ENCODE measurements at regions not wholly inside any gene's neighbourhood (a gene's known extent, or its start where the extent isn't known, plus 50 kb on each side); places are given as distances from the start of the nearest gene placed in this dataset.
A peak's percentile ranks its signal among the peaks of the same experiment; 100 is the strongest.

GRCh38 chr6:54053881-54054391 lies 57.3 kb upstream of the MLIP start:
- Histone ChIP-seq H3K4me3 (replicated peaks in 1 of 2; ENCODE audit: low read depth in 1 of 2, low read length in 2 of 2) (peak overlapping the region in 1 of 2 experiments; percentile 28; a peak in 1 of 4 replicates), H2AFZ (ENCODE audit: low read depth, low read length, poor library complexity, severe bottlenecking) (peak overlapping the region; percentile 36), H3K79me2 (ENCODE audit: insufficient read depth, low read length) (no peaks in the 10 kb centered on the region), H3K9me3 (ENCODE audit: control insufficient read depth in 1 of 2, insufficient read depth in 1 of 2, low read depth in 1 of 2, low read length in 2 of 2) (no peaks in the 10 kb centered on the region), H3K4me2 (ENCODE audit: low read length) (peak overlapping the region; percentile 68), H3K27me3 (ENCODE audit: insufficient read depth, low read length) (no peaks in the 10 kb centered on the region), H3K27ac (ENCODE audit: low read depth, low read length) (no peak overlapping the region), H3K4me1 (ENCODE audit: control insufficient read depth in 1 of 2, insufficient read depth in 2 of 2, low read length in 2 of 2) (peaks cover 5 to 14% of the 10 kb centered on the region in 2 experiments; a peak in 3 of 4 replicates), H3K36me3 (ENCODE audit: control insufficient read depth in 1 of 2, insufficient read depth in 2 of 2, low read length in 2 of 2) (no peaks in the 10 kb centered on the region), H3K9me2 (ENCODE audit: insufficient read depth) (no peaks in the 10 kb centered on the region), H3K9ac (ENCODE audit: low read length) (no peak overlapping the region), H4K20me1 (ENCODE audit: insufficient read depth) (no peaks in the 10 kb centered on the region)
- ATAC-seq (peak; percentile 84), DNase-seq (ENCODE audit: low read depth, low spot score) (peak; percentile 48)
- intact Hi-C loops (cut with micrococcal nuclease) = no loop called here
- BruUV-seq (replicated peaks) = no TSS peak
- ChIA-PET RAD21 (ENCODE audit: low non-redundant PET in 1 of 2, low total read pairs in 2 of 2, uncharacterized antibody in 2 of 2, unreplicated experiment in 2 of 2) (interaction anchor here in 1 of 2 experiments (0.7 kb wide), 1 partner anchor 857 kb away, joined by 3 read pairs; no protein-coding TSS in a partner anchor), POLR2A (no interaction called here), CTCF (no interaction called here)
- 0 out of 2 replicates have a peak, but pooled peaks have one; percentile 19 for TF ChIP-seq SIN3A (IDR thresholded peaks at IDR 0.05; ENCODE audit: low read depth)
- no peak for TF ChIP-seq REST (IDR thresholded peaks at IDR 0.05; ENCODE audit: low read depth)
- peak; percentile 49 for TF ChIP-seq CEBPB (IDR thresholded peaks at IDR 0.05; ENCODE audit: low read depth)
- TF ChIP-seq RAD21 (IDR thresholded peaks at IDR 0.05; ENCODE audit: low read depth) = 0 out of 2 replicates have a peak, but pooled peaks have one; percentile 16
- no peak for TF ChIP-seq ZBTB33 (IDR thresholded peaks at IDR 0.05; ENCODE audit: extremely low read depth, insufficient replicate concordance, low read length)
- TF ChIP-seq YY1 (IDR thresholded peaks at IDR 0.05; ENCODE audit: extremely low read depth, insufficient replicate concordance, low read depth, low read length) = no peak
- no peak for TF ChIP-seq POLR2A (IDR thresholded peaks at IDR 0.05; ENCODE audit: borderline replicate concordance, extremely low read depth, insufficient read depth, insufficient read length)
- TF ChIP-seq MAX (IDR thresholded peaks at IDR 0.05) = no peak
- peak; percentile 56; the same call in 1 of the 2 replicates for TF ChIP-seq FOSL1 (IDR thresholded peaks at IDR 0.05; ENCODE audit: low read depth)
- TF ChIP-seq CBX3 (IDR thresholded peaks at IDR 0.05; ENCODE audit: low read depth) = peak; percentile 62; the same call in 1 of the 2 replicates
- TF ChIP-seq EZH2phosphoT487 (IDR thresholded peaks at IDR 0.05; ENCODE audit: borderline replicate concordance) = no peak
- no peak for TF ChIP-seq ATF3 (IDR thresholded peaks at IDR 0.05)
- TF ChIP-seq TCF7L2 (IDR thresholded peaks at IDR 0.05; ENCODE audit: borderline replicate concordance, extremely low read depth, insufficient read depth, insufficient read length) = no peak
- TF ChIP-seq ZFX (IDR thresholded peaks at IDR 0.05) = no peak
- TF ChIP-seq JUND (IDR thresholded peaks at IDR 0.05) = peak; percentile 69
- TF ChIP-seq SP1 (IDR thresholded peaks at IDR 0.05; ENCODE audit: low read depth) = peak; percentile 77
- TF ChIP-seq SRF (IDR thresholded peaks at IDR 0.05; ENCODE audit: low read depth) = no peak
- no peak for TF ChIP-seq ZNF274 (IDR thresholded peaks at IDR 0.05; ENCODE audit: low read depth, low read length)
- TF ChIP-seq EGR1 (IDR thresholded peaks at IDR 0.05; ENCODE audit: low read depth) = no peak
- no peak for TF ChIP-seq POLR2AphosphoS5 (IDR thresholded peaks at IDR 0.05; ENCODE audit: low read depth, low read length)
- no peak for TF ChIP-seq CTCF (IDR thresholded peaks at IDR 0.05 in 2 of 3, conservative IDR thresholded peaks at IDR 0.05 in 1 of 3; ENCODE audit: borderline replicate concordance in 1 of 3, insufficient read depth in 1 of 3, low read depth in 2 of 3, low read length in 2 of 3)
